BLaER1 treated with 17β-estradiol and CSF1 and Interleukin-3, amounts not matched to agents 10 nM and 100 nM (cell line): ENCODE measurements at regions not wholly inside any gene's neighbourhood (a gene's known extent, or its start where the extent isn't known, plus 50 kb on each side); places are given as distances from the start of the nearest gene placed in this dataset.

Source experiments
- H3K27ac ChIP-seq, 11 experiments: shearing (Covaris generic); formaldehyde crosslinking; 2 replicates each; pipeline ENCODE4 v1.8.1; 2022
- H3K27me3 ChIP-seq, 11 experiments: shearing (Covaris generic); formaldehyde crosslinking; 2 replicates each; pipeline ENCODE4 v1.8.1; 2022
- H3K36me3 ChIP-seq, 11 experiments: shearing (Covaris generic); formaldehyde crosslinking; 2 replicates each; pipeline ENCODE4 v1.8.1; 2022
- H3K4me1 ChIP-seq, 10 experiments: shearing (Covaris generic); formaldehyde crosslinking; 2 replicates each; pipeline ENCODE4 v1.8.1; 2022
- H3K4me2 ChIP-seq, 11 experiments: shearing (Covaris generic); formaldehyde crosslinking; 2 replicates each; pipeline ENCODE4 v1.8.1; 2022
- H3K4me3 ChIP-seq, 10 experiments: shearing (Covaris generic); formaldehyde crosslinking; 2 replicates each; pipeline ENCODE4 v1.8.1; 2022
- H3K9ac ChIP-seq, 11 experiments: shearing (Covaris generic); formaldehyde crosslinking; 2 replicates each; pipeline ENCODE4 v1.8.1; 2022
- H3K9me3 ChIP-seq, 11 experiments: shearing (Covaris generic); formaldehyde crosslinking; replicated peaks in 1 of 11; 2 replicates each; pipeline ENCODE4 v1.8.1; 2022
- H4K20me1 ChIP-seq, 11 experiments: shearing (Covaris generic); formaldehyde crosslinking; 2 replicates each; pipeline ENCODE4 v1.8.1; 2022
- Cebpa-rat ChIP-seq, 11 experiments: shearing (Covaris generic); IDR thresholded peaks; 2 replicates each; pipeline ENCODE4 v1.8.1; 2022

DNA sequence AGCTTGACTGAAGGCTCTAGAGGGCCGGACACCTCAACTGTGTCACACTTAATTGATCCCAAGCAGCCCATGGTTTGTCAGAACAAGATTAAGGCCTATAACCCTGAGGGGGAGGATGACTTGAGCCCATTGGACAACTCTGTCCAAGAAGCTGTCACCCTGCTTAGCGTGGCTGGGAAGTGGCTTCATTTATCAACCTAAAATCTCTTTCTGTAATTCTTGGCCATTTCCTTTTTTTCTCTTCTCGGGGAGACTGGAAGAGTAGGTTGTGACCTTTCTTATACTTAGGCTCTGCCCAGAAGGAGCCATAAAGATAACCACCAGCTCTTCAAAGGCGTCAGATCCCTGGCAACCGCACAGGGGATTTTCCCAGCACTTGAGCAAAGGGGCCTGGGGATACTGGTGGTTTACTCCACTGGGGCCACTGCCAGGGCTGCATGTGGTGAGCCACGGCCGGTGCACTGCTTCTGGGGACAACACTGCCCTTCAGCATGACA is 265.5 kb downstream of the CYRIA start:
- no peaks in the 10 kb centered on the region for H3K9me3 ChIP-seq
- no peaks in the 10 kb centered on the region for H3K27me3 ChIP-seq
- no peak overlapping the region for H3K9ac ChIP-seq
- no peak overlapping the region for H3K27ac ChIP-seq
- H3K4me3 ChIP-seq, result no peak overlapping the region
- no peaks in the 10 kb centered on the region for H4K20me1 ChIP-seq
- no peak for TF ChIP-seq Cebpa-rat (IDR thresholded peaks at IDR 0.05)
- H3K4me1 ChIP-seq, result no peaks in the 10 kb centered on the region
- H3K36me3 ChIP-seq, result no peaks in the 10 kb centered on the region
- H3K4me2 ChIP-seq, result no peak overlapping the region

DNA sequence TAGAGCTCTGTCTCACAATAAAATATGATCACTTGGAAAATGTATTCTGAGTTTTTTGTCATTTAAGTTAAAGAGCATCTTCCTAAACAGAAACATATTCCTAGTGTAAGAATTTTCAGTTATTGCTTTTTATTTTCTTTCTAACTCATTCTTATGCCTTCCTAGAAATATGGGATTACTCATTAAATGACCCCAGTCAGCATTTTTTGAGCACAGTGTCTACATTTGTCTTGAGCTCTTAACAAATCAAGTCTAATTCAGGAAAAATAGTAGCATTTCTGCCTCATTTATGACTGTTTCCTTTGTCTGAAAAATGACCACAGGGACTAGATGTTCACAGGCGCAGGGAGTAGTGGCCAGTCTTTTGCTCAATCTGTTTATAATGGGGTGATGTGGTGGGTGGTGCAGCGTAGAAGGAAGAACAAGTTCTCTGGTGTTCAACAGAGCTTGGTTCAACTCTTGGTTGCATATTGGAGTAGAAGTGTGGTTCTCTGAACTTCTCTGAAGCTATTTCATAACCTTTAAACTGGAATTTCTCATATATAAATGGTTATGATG is 267.1 kb downstream of the CYRIA start:
- no peaks in the 10 kb centered on the region for H3K9me3 ChIP-seq
- no peak for TF ChIP-seq Cebpa-rat (IDR thresholded peaks at IDR 0.05)
- no peak overlapping the region for H3K4me3 ChIP-seq
- H3K27ac ChIP-seq, result no peak overlapping the region
- no peak overlapping the region for H3K9ac ChIP-seq
- no peaks in the 10 kb centered on the region for H3K27me3 ChIP-seq
- H4K20me1 ChIP-seq, result no peaks in the 10 kb centered on the region
- no peak overlapping the region for H3K4me2 ChIP-seq
- H3K36me3 ChIP-seq, result no peaks in the 10 kb centered on the region
- peaks cover 0 to 13% (median 0%) of the 10 kb centered on the region in 10 experiments; a peak in 4 of 20 replicates for H3K4me1 ChIP-seq

DNA sequence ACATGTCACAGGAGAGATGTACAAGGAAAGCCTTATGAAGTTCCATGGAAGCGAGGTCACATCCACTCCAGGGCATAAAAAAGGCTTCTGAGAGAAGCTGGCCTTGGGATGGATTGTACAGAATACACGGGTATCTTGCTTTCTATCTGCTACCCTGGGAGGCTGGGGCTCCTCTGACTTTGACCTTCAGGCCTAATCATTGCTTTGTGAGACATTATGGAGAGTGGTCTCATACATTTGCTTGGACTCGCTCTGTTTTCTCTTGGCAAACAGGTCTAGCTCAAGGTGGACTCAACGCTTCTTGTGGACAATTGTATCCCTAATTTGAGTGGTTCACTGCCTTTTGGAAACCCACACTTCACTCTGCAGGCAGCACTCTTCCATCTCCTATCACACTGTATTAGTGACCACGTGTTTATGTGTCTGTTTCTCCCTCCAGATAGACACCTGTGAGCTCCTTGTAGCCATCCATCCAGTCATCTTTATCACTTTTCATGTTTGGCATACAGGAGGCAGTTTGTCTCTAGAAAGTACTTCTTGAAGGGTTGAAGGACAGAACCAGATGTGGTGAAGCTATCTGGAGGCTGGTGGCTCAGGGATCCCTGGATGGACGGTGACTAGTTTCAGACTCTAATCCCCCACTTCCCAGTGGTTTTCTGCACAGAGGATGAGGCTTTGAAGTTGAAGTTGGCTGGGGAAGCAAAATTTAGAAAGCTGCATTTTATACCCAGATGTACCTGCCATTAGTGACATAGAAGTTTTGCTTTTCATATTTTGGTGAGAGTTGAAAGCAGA is 267.8 kb downstream of the CYRIA start:
- TF ChIP-seq Cebpa-rat (IDR thresholded peaks at IDR 0.05), result no peak
- no peaks in the 10 kb centered on the region for H3K27me3 ChIP-seq

DNA sequence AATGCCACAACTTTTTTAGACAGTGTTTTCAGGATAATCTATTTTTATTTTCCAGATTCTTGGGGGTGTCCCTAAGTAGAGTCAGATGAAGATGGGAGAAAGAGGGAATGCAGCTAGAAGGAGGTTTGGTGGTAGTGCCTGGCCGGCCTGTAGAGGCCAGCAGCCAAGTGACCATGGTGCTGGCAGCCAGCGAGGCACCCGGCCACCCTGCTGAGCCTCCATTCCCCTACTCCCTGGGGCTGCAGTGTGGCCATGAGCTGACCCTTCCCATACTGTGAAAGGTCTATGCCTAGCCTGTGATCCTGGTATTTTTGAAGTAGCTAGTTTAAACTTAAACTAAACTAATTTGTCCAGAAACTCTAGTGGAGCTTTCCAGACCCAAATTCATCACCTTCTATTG is 268.6 kb downstream of the CYRIA start:
- Histone ChIP-seq H3K36me3 (no peaks in the 10 kb centered on the region), H3K4me2 (no peak overlapping the region), H3K9me3 (no peaks in the 10 kb centered on the region), H3K4me3 (no peak overlapping the region), H3K27ac (no peak overlapping the region), H3K9ac (no peak overlapping the region), H4K20me1 (no peaks in the 10 kb centered on the region; a peak in 1 of 22 replicates), H3K27me3 (no peaks in the 10 kb centered on the region), H3K4me1 (peaks cover 0 to 16% (median 0%) of the 10 kb centered on the region in 10 experiments; a peak in 4 of 20 replicates)
- TF ChIP-seq Cebpa-rat (IDR thresholded peaks at IDR 0.05), result no peak

More for the DNA sequence above, 267.8 kb downstream of the CYRIA start:
- Histone ChIP-seq H3K4me1 (peaks cover 0 to 16% (median 0%) of the 10 kb centered on the region in 10 experiments; a peak in 4 of 20 replicates), H3K4me2 (no peak overlapping the region), H3K9ac (no peak overlapping the region), H3K4me3 (no peak overlapping the region), H4K20me1 (no peaks in the 10 kb centered on the region), H3K36me3 (no peaks in the 10 kb centered on the region), H3K27ac (no peak overlapping the region), H3K9me3 (no peaks in the 10 kb centered on the region)

DNA sequence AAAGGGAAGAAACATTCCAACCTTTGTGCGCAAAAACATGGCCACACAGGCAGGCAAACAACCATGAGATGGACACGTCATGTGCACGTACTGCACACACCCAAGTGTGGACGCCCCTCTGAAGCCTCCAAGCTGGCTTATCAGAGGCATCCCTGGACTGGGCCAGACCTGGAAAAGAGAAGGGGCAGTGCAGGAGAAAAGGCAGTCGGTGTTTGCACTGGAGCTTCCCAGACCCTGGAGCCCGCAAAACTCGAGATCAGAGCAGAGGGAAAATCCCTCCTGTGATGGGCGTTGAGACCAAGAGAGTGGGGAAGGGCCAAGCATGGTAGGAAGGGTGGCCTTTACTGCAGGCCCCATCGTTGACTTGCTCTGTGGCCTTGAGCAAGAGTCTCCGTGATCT is 269.5 kb downstream of the CYRIA start:
- H3K9me3 ChIP-seq, result no peaks in the 10 kb centered on the region
- H4K20me1 ChIP-seq, result no peaks in the 10 kb centered on the region; a peak in 1 of 22 replicates
- no peaks in the 10 kb centered on the region for H3K27me3 ChIP-seq
- H3K4me1 ChIP-seq, result peaks cover 0 to 16% (median 0%) of the 10 kb centered on the region in 10 experiments; a peak in 4 of 20 replicates
- H3K4me2 ChIP-seq, result no peak overlapping the region
- H3K27ac ChIP-seq, result no peak overlapping the region
- no peak overlapping the region for H3K4me3 ChIP-seq
- H3K9ac ChIP-seq, result no peak overlapping the region
- no peak for TF ChIP-seq Cebpa-rat (IDR thresholded peaks at IDR 0.05)
- no peaks in the 10 kb centered on the region for H3K36me3 ChIP-seq

DNA sequence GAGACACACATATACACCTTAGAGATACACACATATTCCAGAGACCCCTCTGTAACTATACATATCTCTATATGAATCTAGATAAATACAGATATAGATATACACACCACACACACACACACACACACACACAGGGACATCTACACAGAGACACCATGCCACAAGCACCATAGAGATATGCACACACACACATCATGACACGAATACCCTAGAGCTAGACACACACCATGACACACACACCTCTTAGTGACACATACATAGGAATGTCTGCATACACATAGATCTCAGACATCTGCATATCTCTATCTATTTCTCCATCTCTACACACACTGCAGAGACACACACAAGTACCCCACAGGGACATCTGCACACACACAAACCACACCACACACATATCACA is 270.0 kb downstream of the CYRIA start:
- no peak for TF ChIP-seq Cebpa-rat (IDR thresholded peaks at IDR 0.05)
- no peak overlapping the region for H3K4me3 ChIP-seq
- no peaks in the 10 kb centered on the region for H3K9me3 ChIP-seq

DNA sequence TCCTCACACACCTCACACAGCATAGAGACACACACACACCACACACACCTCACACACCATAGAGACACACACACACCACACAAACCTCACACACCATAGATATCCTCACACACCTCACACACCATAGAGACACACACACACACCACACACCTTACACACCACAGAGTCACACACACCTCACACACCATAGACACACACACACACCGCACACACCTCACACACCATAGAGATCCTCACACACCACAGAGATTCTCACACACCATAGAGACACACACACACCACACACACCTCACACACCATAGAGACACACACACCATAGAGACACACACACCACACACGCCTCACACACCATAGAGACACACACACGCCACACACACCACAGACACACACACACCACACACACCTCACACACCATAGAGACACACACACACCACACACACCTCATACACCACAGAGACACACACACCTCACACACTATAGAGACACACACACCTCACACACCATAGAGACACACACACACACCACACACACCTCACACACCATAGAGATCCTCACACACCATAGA is 270.6 kb downstream of the CYRIA start:
- H3K36me3 ChIP-seq, result no peaks in the 10 kb centered on the region
- peaks cover 0 to 16% (median 0%) of the 10 kb centered on the region in 10 experiments; a peak in 4 of 20 replicates for H3K4me1 ChIP-seq
- H3K4me2 ChIP-seq, result peak overlapping the region in 1 of 11 experiments; percentile 48; a peak in 1 of 22 replicates
- H3K9ac ChIP-seq, result no peak overlapping the region
- no peak overlapping the region for H3K4me3 ChIP-seq
- no peaks in the 10 kb centered on the region; a peak in 1 of 22 replicates for H4K20me1 ChIP-seq
- H3K27ac ChIP-seq, result no peak overlapping the region; a peak in 1 of 22 replicates
- no peaks in the 10 kb centered on the region for H3K9me3 ChIP-seq
- TF ChIP-seq Cebpa-rat (IDR thresholded peaks at IDR 0.05), result no peak
- H3K27me3 ChIP-seq, result no peaks in the 10 kb centered on the region

More for the DNA sequence above, 270.0 kb downstream of the CYRIA start:
- Histone ChIP-seq H3K27ac (no peak overlapping the region), H3K36me3 (no peaks in the 10 kb centered on the region), H3K27me3 (no peaks in the 10 kb centered on the region), H3K4me2 (no peak overlapping the region), H4K20me1 (no peaks in the 10 kb centered on the region; a peak in 1 of 22 replicates), H3K4me1 (peaks cover 0 to 16% (median 0%) of the 10 kb centered on the region in 10 experiments; a peak in 4 of 20 replicates), H3K9ac (no peak overlapping the region)

DNA sequence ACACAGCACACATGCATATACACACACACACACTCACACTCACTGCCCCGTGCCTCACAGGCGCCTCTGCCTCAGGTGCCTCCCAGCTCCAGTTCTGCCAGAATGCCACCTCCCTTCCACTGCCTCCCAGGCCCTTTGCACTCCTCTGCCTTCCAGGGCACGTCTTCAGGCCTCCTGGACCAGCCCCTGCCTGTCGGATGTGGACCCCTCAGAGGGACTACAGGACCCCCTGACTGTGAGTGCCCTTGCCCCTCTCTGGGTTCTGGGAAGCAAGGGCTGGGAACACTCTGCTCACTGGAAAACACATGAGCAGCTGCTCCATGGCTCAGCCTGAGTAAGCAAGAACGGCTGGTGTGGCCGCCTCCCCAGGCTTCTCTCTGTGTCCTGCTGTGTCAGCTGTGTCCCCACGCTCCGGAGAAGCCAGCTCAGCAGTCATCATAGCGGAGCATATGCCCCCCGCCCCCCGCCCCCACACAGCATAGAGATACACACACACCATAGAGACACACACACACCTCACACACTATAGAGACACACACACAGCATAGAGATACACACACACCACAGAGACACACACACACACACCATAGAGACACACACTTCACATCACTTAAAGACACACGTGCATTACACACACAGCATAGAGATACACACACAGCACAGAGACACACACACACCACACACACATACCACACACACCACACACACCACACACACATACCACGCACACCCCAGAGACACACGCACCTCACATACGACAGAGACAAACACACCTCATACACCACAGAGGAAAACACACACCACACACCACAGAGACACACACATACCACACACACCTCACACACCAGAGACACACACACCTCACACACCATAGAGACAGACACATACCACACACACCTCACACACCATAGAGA is 271.3 kb downstream of the CYRIA start:
- Histone ChIP-seq H3K9ac (peak overlapping the region in 1 of 11 experiments; percentile 46; a peak in 1 of 22 replicates), H3K36me3 (no peaks in the 10 kb centered on the region), H3K9me3 (no peaks in the 10 kb centered on the region), H3K4me1 (peaks cover 0 to 16% (median 0%) of the 10 kb centered on the region in 10 experiments; a peak in 4 of 20 replicates), H3K27me3 (no peaks in the 10 kb centered on the region), H3K27ac (no peak overlapping the region; a peak in 1 of 22 replicates), H4K20me1 (no peaks in the 10 kb centered on the region; a peak in 1 of 22 replicates), H3K4me2 (peak overlapping the region in 2 of 11 experiments; percentile 48 to 50; a peak in 4 of 22 replicates), H3K4me3 (no peak overlapping the region)
- no peak for TF ChIP-seq Cebpa-rat (IDR thresholded peaks at IDR 0.05)
